GM06990 (cell line): ENCODE measurements at regions not wholly inside any gene's neighbourhood (a gene's known extent, or its start where the extent isn't known, plus 50 kb on each side); places are given as distances from the start of the nearest gene placed in this dataset.

ENCODE experiments used
- DNase-seq: peaks from one replicate; pipeline ENCODE4 v3.0.0-alpha.2; 2011; ENCODE audit not compliant: insufficient read length; ENCODE audit errors: extremely low read depth
- H3K27me3 ChIP-seq: replicated peaks from 2 replicates; pipeline ENCODE4 v1.6.0; 2011; ENCODE audit warnings: low read length; ENCODE audit not compliant: control insufficient read depth, insufficient read depth
- H3K36me3 ChIP-seq: 2 replicates; pipeline ENCODE4 v1.5.1; 2011; ENCODE audit warnings: low read length; ENCODE audit not compliant: control insufficient read depth, insufficient read depth
- H3K4me3 ChIP-seq: replicated peaks from 2 replicates; pipeline ENCODE4 v1.5.1; 2011; ENCODE audit warnings: low read depth, mild to moderate bottlenecking, control low read depth, low read length
- CTCF ChIP-seq: IDR thresholded peaks from 2 replicates; pipeline ENCODE4 v1.5.1; 2011; ENCODE audit warnings: low read length, control low read depth, mild to moderate bottlenecking, inconsistent platforms; ENCODE audit not compliant: insufficient read depth, poor library complexity, severe bottlenecking

- no peak for TF ChIP-seq CTCF
- no peak for DNase-seq
- Histone ChIP-seq H3K4me3 (no peak overlapping the region), H3K36me3 (no peaks in the 10 kb centered on the region), H3K27me3 (no peaks in the 10 kb centered on the region)
Measured at GRCh38 chr3:177346878-177347277, 149.6 kb upstream of the TBL1XR1 start.

- no peaks in the 10 kb centered on the region for H3K27me3 ChIP-seq
- no peak for DNase-seq
- no peak overlapping the region for H3K4me3 ChIP-seq
- no peak for TF ChIP-seq CTCF
- H3K36me3 ChIP-seq, result no peaks in the 10 kb centered on the region
Measured at GRCh38 chr3:177347611-177348010, 150.3 kb upstream of the TBL1XR1 start.

- Histone ChIP-seq H3K36me3 (no peaks in the 10 kb centered on the region), H3K4me3 (no peak overlapping the region), H3K27me3 (no peaks in the 10 kb centered on the region)
- no peak for DNase-seq
- no peak for TF ChIP-seq CTCF
Measured at GRCh38 chr3:177348974-177349373, 151.7 kb upstream of the TBL1XR1 start.

- no peaks in the 10 kb centered on the region for H3K36me3 ChIP-seq
- H3K27me3 ChIP-seq, result no peaks in the 10 kb centered on the region
- no peak for TF ChIP-seq CTCF
- no peak overlapping the region for H3K4me3 ChIP-seq
- DNase-seq, result no peak
Measured at GRCh38 chr3:177349384-177349783, 152.1 kb upstream of the TBL1XR1 start.

GRCh38 chr3:177350121-177350520 is 152.8 kb upstream of the TBL1XR1 start:
- H3K36me3 ChIP-seq, result no peaks in the 10 kb centered on the region
- H3K27me3 ChIP-seq, result no peaks in the 10 kb centered on the region
- no peak for DNase-seq
- H3K4me3 ChIP-seq, result no peak overlapping the region
- TF ChIP-seq CTCF, result no peak

GRCh38 chr3:177351206-177351605 is 153.9 kb upstream of the TBL1XR1 start:
- DNase-seq, result no peak
- no peak overlapping the region for H3K4me3 ChIP-seq
- TF ChIP-seq CTCF, result no peak
- H3K36me3 ChIP-seq, result no peaks in the 10 kb centered on the region
- H3K27me3 ChIP-seq, result no peaks in the 10 kb centered on the region
